Neutrophil (primary cell): ENCODE measurements at regions not wholly inside any gene's neighbourhood (a gene's known extent, or its start where the extent isn't known, plus 50 kb on each side); places are given as distances from the start of the nearest gene placed in this dataset.

Experiments used
- H3K27ac ChIP-seq: fragments of 200-600 bp; sonication (generic); 2 replicates; pipeline ENCODE4 v1.5.1; 2016; ENCODE audit warnings: mild to moderate bottlenecking, moderate library complexity
- H3K27me3 ChIP-seq: fragments of 200-600 bp; sonication (generic); 2 replicates; pipeline ENCODE4 v1.6.0; 2016; ENCODE audit warnings: mild to moderate bottlenecking
- H3K36me3 ChIP-seq: fragments of 200-600 bp; sonication (generic); 2 replicates; pipeline ENCODE4 v1.5.1; 2017
- H3K4me1 ChIP-seq, 2 experiments: fragments of 200-600 bp in 1 of 2; sonication (generic) in 1 of 2; 1 replicate in 1 of 2; 2 replicates in 1 of 2; pipeline versions ENCODE4 v1.5.1 to v1.6.1; 2013 to 2016; ENCODE audit warnings: low read depth in 1 of 2, low read length in 1 of 2, mild to moderate bottlenecking in 1 of 2, moderate library complexity in 1 of 2; ENCODE audit not compliant: control insufficient read depth in 1 of 2, insufficient read depth in 1 of 2
- H3K4me3 ChIP-seq, 2 experiments: fragments of 200-600 bp in 1 of 2; sonication (generic) in 1 of 2; 1 replicate in 1 of 2; 2 replicates in 1 of 2; pipeline ENCODE4 v1.5.1; 2013 to 2016; ENCODE audit warnings: low read depth in 1 of 2, low read length in 1 of 2, mild to moderate bottlenecking in 1 of 2, moderate library complexity in 1 of 2
- H3K9me3 ChIP-seq: fragments of 200-600 bp; sonication (generic); 2 replicates; pipeline ENCODE4 v1.5.1; 2016
- TF ChIP-seq, protein P1 (sequence below): fragments of 200-600 bp; sonication (generic); IDR thresholded peaks from 2 replicates; pipeline ENCODE4 v1.5.1; 2016; ENCODE audit warnings: antibody characterized with exemption

- TF ChIP-seq, protein P1, sequence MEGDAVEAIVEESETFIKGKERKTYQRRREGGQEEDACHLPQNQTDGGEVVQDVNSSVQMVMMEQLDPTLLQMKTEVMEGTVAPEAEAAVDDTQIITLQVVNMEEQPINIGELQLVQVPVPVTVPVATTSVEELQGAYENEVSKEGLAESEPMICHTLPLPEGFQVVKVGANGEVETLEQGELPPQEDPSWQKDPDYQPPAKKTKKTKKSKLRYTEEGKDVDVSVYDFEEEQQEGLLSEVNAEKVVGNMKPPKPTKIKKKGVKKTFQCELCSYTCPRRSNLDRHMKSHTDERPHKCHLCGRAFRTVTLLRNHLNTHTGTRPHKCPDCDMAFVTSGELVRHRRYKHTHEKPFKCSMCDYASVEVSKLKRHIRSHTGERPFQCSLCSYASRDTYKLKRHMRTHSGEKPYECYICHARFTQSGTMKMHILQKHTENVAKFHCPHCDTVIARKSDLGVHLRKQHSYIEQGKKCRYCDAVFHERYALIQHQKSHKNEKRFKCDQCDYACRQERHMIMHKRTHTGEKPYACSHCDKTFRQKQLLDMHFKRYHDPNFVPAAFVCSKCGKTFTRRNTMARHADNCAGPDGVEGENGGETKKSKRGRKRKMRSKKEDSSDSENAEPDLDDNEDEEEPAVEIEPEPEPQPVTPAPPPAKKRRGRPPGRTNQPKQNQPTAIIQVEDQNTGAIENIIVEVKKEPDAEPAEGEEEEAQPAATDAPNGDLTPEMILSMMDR, result no peak
- Histone ChIP-seq H3K27me3 (no peaks in the 10 kb centered on the region), H3K9me3 (no peaks in the 10 kb centered on the region), H3K36me3 (no peaks in the 10 kb centered on the region), H3K4me1 (no peaks in the 10 kb centered on the region), H3K4me3 (no peak overlapping the region), H3K27ac (no peak overlapping the region)
These were observed 189.3 kb downstream of the KCNS3 start for GRCh38 chr2:18067588-18068384.

GRCh38 chr2:18066894-18067293 is 188.4 kb downstream of the KCNS3 start:
- H3K4me3 ChIP-seq, result no peak overlapping the region
- H3K4me1 ChIP-seq, result no peaks in the 10 kb centered on the region
- H3K9me3 ChIP-seq, result no peaks in the 10 kb centered on the region
- H3K27me3 ChIP-seq, result no peaks in the 10 kb centered on the region
- no peak overlapping the region for H3K27ac ChIP-seq
- no peaks in the 10 kb centered on the region for H3K36me3 ChIP-seq
- TF ChIP-seq, protein P1, result no peak

DNA sequence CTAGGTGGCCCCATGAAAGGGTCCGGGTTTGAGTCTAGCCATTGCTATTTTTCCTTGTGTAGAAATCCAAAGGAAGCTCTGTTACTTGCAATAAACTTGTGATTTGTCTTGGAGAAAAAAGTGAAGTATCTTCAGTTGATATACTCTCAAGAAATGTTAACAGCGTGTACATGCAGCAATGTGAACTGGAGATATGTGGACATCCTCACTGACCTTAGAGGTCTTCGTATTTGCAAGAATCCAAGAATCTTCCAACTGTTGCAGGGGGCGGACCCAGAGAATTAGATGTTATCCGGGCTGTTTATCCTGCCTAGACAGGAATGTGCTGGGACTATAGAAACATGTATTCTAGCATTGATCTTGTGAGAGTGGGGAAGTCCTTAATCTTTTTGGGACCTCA is 187.6 kb downstream of the KCNS3 start:
- TF ChIP-seq, protein P1, result no peak
- no peaks in the 10 kb centered on the region for H3K4me1 ChIP-seq
- no peaks in the 10 kb centered on the region for H3K36me3 ChIP-seq
- no peak overlapping the region for H3K4me3 ChIP-seq
- no peak overlapping the region for H3K27ac ChIP-seq
- no peaks in the 10 kb centered on the region for H3K27me3 ChIP-seq
- H3K9me3 ChIP-seq, result no peaks in the 10 kb centered on the region

- Histone ChIP-seq H3K4me1 (no peaks in the 10 kb centered on the region), H3K36me3 (no peaks in the 10 kb centered on the region), H3K4me3 (no peak overlapping the region), H3K27ac (no peak overlapping the region), H3K9me3 (no peaks in the 10 kb centered on the region), H3K27me3 (no peaks in the 10 kb centered on the region)
- TF ChIP-seq, protein P1, result no peak
These were observed 186.8 kb downstream of the KCNS3 start for GRCh38 chr2:18065249-18065648.

- H3K4me3 ChIP-seq, result no peak overlapping the region
- no peaks in the 10 kb centered on the region for H3K4me1 ChIP-seq
- H3K36me3 ChIP-seq, result no peaks in the 10 kb centered on the region
- no peaks in the 10 kb centered on the region for H3K27me3 ChIP-seq
- no peak overlapping the region for H3K27ac ChIP-seq
- TF ChIP-seq, protein P1, result no peak
- no peaks in the 10 kb centered on the region for H3K9me3 ChIP-seq
These were observed 185.5 kb downstream of the KCNS3 start for GRCh38 chr2:18063826-18064470.
